Brain microvascular endothelial cell (primary cell): ENCODE measurements at regions not wholly inside any gene's neighbourhood (a gene's known extent, or its start where the extent isn't known, plus 50 kb on each side); places are given as distances from the start of the nearest gene placed in this dataset.

Experiments
- DNase-seq: peaks from one replicate; pipeline ENCODE4 v3.0.0-alpha.2; 2020
- H3K27ac ChIP-seq: fragments of 250-450 bp; sonication (Bioruptor Pico); 2 replicates; pipeline ENCODE4 v1.5.1; 2020; ENCODE audit warnings: mild to moderate bottlenecking, moderate library complexity
- H3K27me3 ChIP-seq: fragments of 250-450 bp; sonication (Bioruptor Pico); replicated peaks from 2 replicates; pipeline ENCODE4 v1.5.1; 2020; ENCODE audit warnings: mild to moderate bottlenecking
- H3K36me3 ChIP-seq: fragments of 250-450 bp; sonication (Bioruptor Pico); replicated peaks from 2 replicates; pipeline ENCODE4 v1.5.1; 2020; ENCODE audit warnings: mild to moderate bottlenecking
- H3K4me3 ChIP-seq: 2 replicates; pipeline ENCODE4 v1.5.1; 2011; ENCODE audit warnings: low read depth, mild to moderate bottlenecking, control low read depth, low read length, moderate library complexity
- CTCF ChIP-seq: IDR thresholded peaks from 2 replicates; pipeline ENCODE4 v1.5.1; 2011; ENCODE audit warnings: low read depth, mild to moderate bottlenecking, moderate library complexity, low read length, control low read depth, inconsistent platforms; ENCODE audit errors: missing control alignments
- in situ Hi-C: cut with HindIII; loops from 2 replicates; pipeline ENCODE4 v1.10.0; 2017; ENCODE audit warnings: low sequenced_read_pairs, low pct_ligation_motif_present

GRCh38 chr18:29196307-29196706, 1019.4 kb upstream of the CDH2 start:
- in situ Hi-C loops, result no loop called here
- no peak overlapping the region for H3K27ac ChIP-seq
- no peak for DNase-seq
- no peaks in the 10 kb centered on the region for H3K36me3 ChIP-seq
- no peaks in the 10 kb centered on the region for H3K27me3 ChIP-seq
- TF ChIP-seq CTCF, result no peak
- no peak overlapping the region for H3K4me3 ChIP-seq

GRCh38 chr18:29191263-29191662, 1014.3 kb upstream of the CDH2 start:
- TF ChIP-seq CTCF, result peak; percentile 63

GRCh38 chr18:29188760-29189159, 1011.8 kb upstream of the CDH2 start:
- in situ Hi-C loops, result no loop called here
- TF ChIP-seq CTCF, result no peak
- Histone ChIP-seq H3K4me3 (no peak overlapping the region), H3K36me3 (no peaks in the 10 kb centered on the region), H3K27ac (no peak overlapping the region), H3K27me3 (no peaks in the 10 kb centered on the region)
- DNase-seq, result no peak

More at GRCh38 chr18:29191263-29191662, 1014.3 kb upstream of the CDH2 start:
- DNase-seq, result no peak
- Histone ChIP-seq H3K4me3 (no peak overlapping the region), H3K36me3 (no peaks in the 10 kb centered on the region), H3K27me3 (no peaks in the 10 kb centered on the region), H3K27ac (no peak overlapping the region)
- in situ Hi-C loops, result no loop called here

- Histone ChIP-seq H3K36me3 (no peaks in the 10 kb centered on the region), H3K27me3 (no peaks in the 10 kb centered on the region), H3K27ac (no peak overlapping the region), H3K4me3 (no peak overlapping the region)
- DNase-seq, result no peak
- in situ Hi-C loops, result no loop called here
- no peak for TF ChIP-seq CTCF
Measured at GRCh38 chr18:29185801-29186200, 1008.9 kb upstream of the CDH2 start.

GRCh38 chr18:29184654-29185053, 1007.7 kb upstream of the CDH2 start:
- Histone ChIP-seq H3K27me3 (no peaks in the 10 kb centered on the region), H3K27ac (peak overlapping the region; percentile 25), H3K4me3 (no peak overlapping the region), H3K36me3 (no peaks in the 10 kb centered on the region)
- DNase-seq, result peak; percentile 60
- TF ChIP-seq CTCF, result no peak
- in situ Hi-C loops, result no loop called here

GRCh38 chr18:29181151-29181901, 1004.4 kb upstream of the CDH2 start:
- H3K36me3 ChIP-seq, result no peaks in the 10 kb centered on the region
- no peaks in the 10 kb centered on the region for H3K27me3 ChIP-seq
- H3K27ac ChIP-seq, result peak overlapping the region; percentile 78
- TF ChIP-seq CTCF, result no peak
- in situ Hi-C loops, result no loop called here
- H3K4me3 ChIP-seq, result no peak overlapping the region
- DNase-seq, result peak; percentile 77
